ENCODE measurements at regions not wholly inside any gene's neighbourhood (a gene's known extent, or its start where the extent isn't known, plus 50 kb on each side); places are given as distances from the start of the nearest gene placed in this dataset.

GRCh38 chr12:108448246-108448645, 66.8 kb upstream of the FICD start:
- Histone ChIP-seq H3K4me3 (no peak overlapping the region), H3K27me3 (peaks cover 0 to 23% (median 8%) of the 10 kb centered on the region in 7 donors), H3K36me3 (no peaks in the 10 kb centered on the region), H3K4me1 (peaks cover 0 to 12% (median 4%) of the 10 kb centered on the region in 9 donors), H3K9me3 (peaks cover 0 to 4% (median 0%) of the 10 kb centered on the region in 11 donors), H3K27ac (no peak overlapping the region)
- DNase-seq: no peak
- intact Hi-C loops (cut with DNase I): no loop called here
- TF ChIP-seq, protein P1, sequence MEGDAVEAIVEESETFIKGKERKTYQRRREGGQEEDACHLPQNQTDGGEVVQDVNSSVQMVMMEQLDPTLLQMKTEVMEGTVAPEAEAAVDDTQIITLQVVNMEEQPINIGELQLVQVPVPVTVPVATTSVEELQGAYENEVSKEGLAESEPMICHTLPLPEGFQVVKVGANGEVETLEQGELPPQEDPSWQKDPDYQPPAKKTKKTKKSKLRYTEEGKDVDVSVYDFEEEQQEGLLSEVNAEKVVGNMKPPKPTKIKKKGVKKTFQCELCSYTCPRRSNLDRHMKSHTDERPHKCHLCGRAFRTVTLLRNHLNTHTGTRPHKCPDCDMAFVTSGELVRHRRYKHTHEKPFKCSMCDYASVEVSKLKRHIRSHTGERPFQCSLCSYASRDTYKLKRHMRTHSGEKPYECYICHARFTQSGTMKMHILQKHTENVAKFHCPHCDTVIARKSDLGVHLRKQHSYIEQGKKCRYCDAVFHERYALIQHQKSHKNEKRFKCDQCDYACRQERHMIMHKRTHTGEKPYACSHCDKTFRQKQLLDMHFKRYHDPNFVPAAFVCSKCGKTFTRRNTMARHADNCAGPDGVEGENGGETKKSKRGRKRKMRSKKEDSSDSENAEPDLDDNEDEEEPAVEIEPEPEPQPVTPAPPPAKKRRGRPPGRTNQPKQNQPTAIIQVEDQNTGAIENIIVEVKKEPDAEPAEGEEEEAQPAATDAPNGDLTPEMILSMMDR (IDR thresholded peaks at IDR 0.05): no peak
- no peak for ATAC-seq
- WGBS, 2 donors: 46 to 53% methylated on average over 5 of the region's 5 CpGs

- H3K27ac ChIP-seq: no peak overlapping the region
- no peaks in the 10 kb centered on the region for H3K36me3 ChIP-seq
- intact Hi-C loops (cut with DNase I): no loop called here
- WGBS, 2 donors: 35 to 42% methylated on average over 1 of the region's 1 CpG
- no peak for DNase-seq
- H3K4me1 ChIP-seq: peaks cover 0 to 12% (median 6%) of the 10 kb centered on the region in 9 donors
- peaks cover 0 to 20% (median 8%) of the 10 kb centered on the region in 7 donors for H3K27me3 ChIP-seq
- H3K4me3 ChIP-seq: no peak overlapping the region
- TF ChIP-seq, protein P1 (IDR thresholded peaks at IDR 0.05): no peak
- ATAC-seq: no peak
- peaks cover 0 to 4% (median 0%) of the 10 kb centered on the region in 11 donors for H3K9me3 ChIP-seq
Measured at GRCh38 chr12:108447168-108447832, 67.8 kb upstream of the FICD start.

DNA sequence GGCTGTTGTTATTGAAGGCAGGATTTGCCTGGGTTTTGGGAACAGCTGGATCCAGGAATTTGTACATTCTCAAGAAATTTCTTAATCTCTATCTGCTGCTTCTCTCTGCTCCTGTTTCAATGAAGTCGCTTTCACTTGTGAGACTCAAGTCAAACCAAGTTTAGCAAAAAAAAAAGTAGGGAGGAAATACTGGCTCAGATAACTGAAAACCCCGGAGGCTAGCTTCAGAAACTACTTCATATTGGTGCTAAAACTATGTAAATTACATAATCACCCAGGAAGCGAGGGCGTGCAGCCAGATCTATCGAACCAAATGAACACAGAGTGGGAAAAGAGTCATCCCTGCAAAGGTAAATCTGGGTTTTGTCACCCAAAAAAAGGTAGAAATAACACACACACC, 68.3 kb upstream of the FICD start:
- H3K36me3 ChIP-seq: no peaks in the 10 kb centered on the region
- TF ChIP-seq, protein P1 (IDR thresholded peaks at IDR 0.05): no peak
- peaks cover 0 to 15% (median 8%) of the 10 kb centered on the region in 7 donors for H3K27me3 ChIP-seq
- ATAC-seq (peak in 3 of 8 donors; percentile 29 to 46 (median 45)), DNase-seq (peak in 1 of 2 donors; percentile 18)
- H3K4me1 ChIP-seq: peaks cover 0 to 12% (median 6%) of the 10 kb centered on the region in 9 donors
- WGBS, 2 donors: 45 to 47% methylated on average over 5 of the region's 5 CpGs
- no peak overlapping the region for H3K4me3 ChIP-seq
- H3K9me3 ChIP-seq: no peaks in the 10 kb centered on the region
- intact Hi-C loops (cut with DNase I): no loop called here
- H3K27ac ChIP-seq: no peak overlapping the region

DNA sequence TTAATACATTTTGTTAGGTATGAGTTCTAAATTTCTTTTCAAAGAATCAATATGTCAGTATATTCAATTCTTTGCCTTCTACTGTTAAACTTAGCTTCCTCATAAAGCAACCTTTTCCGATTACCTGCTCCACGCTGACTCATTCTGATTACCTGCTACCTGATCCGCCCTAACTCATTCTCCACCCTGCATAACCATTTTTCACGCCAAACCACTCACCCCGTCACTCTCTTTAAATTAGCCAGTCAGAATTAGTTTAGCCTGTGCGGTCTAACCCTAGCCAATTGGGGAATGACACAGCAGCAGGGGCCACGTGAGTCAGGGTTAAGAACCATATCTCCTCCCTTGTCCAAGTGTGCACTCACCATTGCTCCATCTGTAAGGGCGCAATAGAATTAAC, 72.2 kb upstream of the FICD start:
- 88 to 92% methylated on average over 8 of the region's 8 CpGs for WGBS, 2 donors
- Histone ChIP-seq H3K27me3 (peaks cover 0 to 6% (median 3%) of the 10 kb centered on the region in 7 donors), H3K4me3 (no peak overlapping the region), H3K27ac (no peak overlapping the region), H3K4me1 (peaks cover 0 to 17% (median 9%) of the 10 kb centered on the region in 9 donors), H3K9me3 (no peaks in the 10 kb centered on the region), H3K36me3 (no peaks in the 10 kb centered on the region)
- DNase-seq (no peak), ATAC-seq (no peak)
- TF ChIP-seq, protein P1 (IDR thresholded peaks at IDR 0.05): no peak
- intact Hi-C loops (cut with DNase I): no loop called here
